Spleen (tissue), 11 donors: ENCODE measurements at regions not wholly inside any gene's neighbourhood (a gene's known extent, or its start where the extent isn't known, plus 50 kb on each side); places are given as distances from the start of the nearest gene placed in this dataset.
"Not testable (repeated sequence)": the region's sequence is repeated elsewhere in the genome, so short reads cannot be mapped to it uniquely, and the experiment has no call there.

Source experiments
- DNase-seq: peaks from one replicate; pipeline ENCODE4 v3.0.0-alpha.2; 2020
- H3K27ac ChIP-seq, 8 donors: fragments of 200-600 bp; sonication (generic) in 7 of 8; 1 replicate in 4 of 8; 2 replicates in 4 of 8; pipeline versions ENCODE4 v1.5.0 to v1.8.0; 2016 to 2021; ENCODE audit warnings: inconsistent platforms in 4 of 8, mild to moderate bottlenecking in 4 of 8, moderate library complexity in 1 of 8
- H3K27me3 ChIP-seq, 7 donors: fragments of 200-600 bp; sonication (generic) in 6 of 7; replicated peaks in 1 of 7; 1 replicate in 4 of 7; 2 replicates in 3 of 7; pipeline versions ENCODE4 v1.5.0 to v1.8.0; 2016 to 2021; ENCODE audit warnings: inconsistent platforms in 3 of 7, mild to moderate bottlenecking in 1 of 7
- H3K36me3 ChIP-seq, 6 donors: fragments of 200-600 bp; sonication (generic) in 5 of 6; 1 replicate in 4 of 6; 2 replicates in 2 of 6; pipeline versions ENCODE4 v1.5.0 to v1.8.0; 2016 to 2021; ENCODE audit warnings: inconsistent platforms in 2 of 6
- H3K4me1 ChIP-seq, 6 donors: fragments of 200-600 bp; sonication (generic) in 5 of 6; 1 replicate in 3 of 6; 2 replicates in 3 of 6; pipeline versions ENCODE4 v1.5.0 to v1.8.0; 2016 to 2021; ENCODE audit warnings: inconsistent platforms in 3 of 6
- H3K4me3 ChIP-seq, 8 donors: fragments of 200-600 bp; sonication (generic) in 7 of 8; 1 replicate in 4 of 8; 2 replicates in 4 of 8; pipeline versions ENCODE4 v1.5.0 to v1.8.0; 2016 to 2021; ENCODE audit warnings: inconsistent platforms in 4 of 8, mild to moderate bottlenecking in 4 of 8, moderate library complexity in 2 of 8
- H3K9me3 ChIP-seq, 8 donors: fragments of 200-600 bp; sonication (generic) in 7 of 8; 1 replicate in 4 of 8; 2 replicates in 4 of 8; pipeline versions ENCODE4 v1.5.0 to v1.8.0; 2016 to 2021; ENCODE audit warnings: inconsistent platforms in 4 of 8
- CTCF ChIP-seq, 11 experiments: fragments of 200-600 bp in 7 of 11; fragments of 450-650 bp in 4 of 11; sonication (generic) in 4 of 11; IDR thresholded peaks in 8 of 11; conservative IDR thresholded peaks in 3 of 11; 1 replicate in 7 of 11; 2 replicates in 4 of 11; pipeline versions ENCODE4 v1.4.0 to v1.8.0; 2016 to 2021; ENCODE audit warnings: antibody characterized with exemption in 11 of 11, inconsistent platforms in 4 of 11, mild to moderate bottlenecking in 1 of 11
- POLR2A ChIP-seq, 3 donors: fragments of 450-650 bp; IDR thresholded peaks; one replicate each; pipeline ENCODE4 v1.5.1; 2017; ENCODE audit warnings: antibody characterized with exemption in 3 of 3, mild to moderate bottlenecking in 1 of 3
- POLR2AphosphoS5 ChIP-seq, 3 donors: sonication (generic); formaldehyde crosslinking; IDR thresholded peaks; one replicate each; pipeline ENCODE4 v1.5.1; 2017; ENCODE audit warnings: antibody characterized with exemption in 3 of 3
- WGBS, 5 donors: extraction: QIAGEN DNeasy Blood & Tissue Kit in 3 of 5; methylation state at CpG; one replicate each; pipeline versions ENCODE4 v1.1.5 to v1.1.7; 2013 to 2018; 5-methylcytosine and 5-hydroxymethylcytosine counted together
- intact Hi-C: fragments of 100-400 bp; cut with DNase I; formaldehyde crosslinking; loops from one replicate; pipeline ENCODE4 v1.15.0; 2023; ENCODE audit warnings: low total_unique reads
- donor health status: healthy with polysubstance abuse.
- donor health status: DM: no; HTN: no; CAD: no; lungs with moderate emphysema.
- donor health status: DM: no; HTN: no; CAD: no.
- donor health status: Bipolar disorder and iron deficiency.
- donor health status: healthy.
- donor health status: DM: no; HTN: no; CAD: no.
- donor health status: DM: yes; HTN: yes; CAD: no.

DNA sequence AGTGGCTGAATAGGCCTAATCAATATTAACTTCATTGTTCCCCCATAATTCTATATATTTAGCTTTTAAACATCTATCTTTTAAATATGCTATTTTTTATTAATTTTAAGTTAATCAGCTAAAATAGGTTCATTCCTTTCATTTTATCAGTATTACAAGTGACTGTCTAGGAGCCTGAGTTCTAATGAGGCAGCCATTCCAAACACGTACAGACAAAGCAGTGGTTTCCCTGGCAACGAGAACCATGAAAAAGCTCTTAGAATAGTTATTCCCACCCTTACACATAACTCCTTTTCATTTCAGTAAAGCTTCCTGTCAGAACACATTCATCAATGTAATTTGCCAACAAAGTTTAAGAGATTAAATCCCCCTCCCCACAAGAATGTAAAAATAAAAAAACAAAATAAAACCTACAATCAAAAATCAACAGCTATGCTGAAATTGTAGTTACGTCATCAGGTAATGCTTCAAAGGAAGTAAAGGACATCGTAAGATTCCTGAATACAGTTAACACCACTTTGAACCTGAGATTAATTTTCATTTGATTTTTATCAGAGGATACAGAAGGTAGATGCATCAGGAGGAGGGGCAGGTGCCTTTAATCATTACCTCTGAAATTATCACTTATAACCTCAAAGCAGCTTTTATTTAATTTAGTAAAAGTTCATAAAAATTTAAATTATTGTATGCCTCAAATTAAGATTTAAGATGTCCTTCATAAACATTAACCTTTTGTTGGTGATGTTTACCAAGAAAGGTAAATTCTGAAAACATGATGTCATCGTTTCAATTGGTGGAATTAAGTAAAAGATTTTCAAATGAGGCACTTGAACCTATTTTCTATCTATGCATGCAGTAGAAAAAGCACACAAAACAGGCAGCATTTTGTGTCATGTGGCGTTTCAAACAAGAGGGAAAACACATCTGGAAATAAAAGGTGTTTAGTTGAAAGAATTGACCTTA lies 967.2 kb upstream of the FOXG1 start:
- H3K4me3 ChIP-seq, H3K27me3 ChIP-seq, H3K27ac ChIP-seq, H3K4me1 ChIP-seq, intact Hi-C loops, H3K36me3 ChIP-seq, DNase-seq: not testable (repeated sequence)
- peaks cover 0 to 13% (median 10%) of the 10 kb centered on the region in 8 donors for H3K9me3 ChIP-seq
- WGBS, 5 donors = 62 to 79% (median 73%) methylated on average over 6 of the region's 6 CpGs

- 14 to 36% (median 21%) methylated on average over 4 of the region's 4 CpGs for WGBS, 5 donors
- H3K27me3 ChIP-seq, DNase-seq, H3K4me1 ChIP-seq, H3K36me3 ChIP-seq, intact Hi-C loops, H3K4me3 ChIP-seq, H3K9me3 ChIP-seq, H3K27ac ChIP-seq: not testable (repeated sequence)
Observed at GRCh38 chr14:27817746-27818430, 948.7 kb upstream of the FOXG1 start.

DNA sequence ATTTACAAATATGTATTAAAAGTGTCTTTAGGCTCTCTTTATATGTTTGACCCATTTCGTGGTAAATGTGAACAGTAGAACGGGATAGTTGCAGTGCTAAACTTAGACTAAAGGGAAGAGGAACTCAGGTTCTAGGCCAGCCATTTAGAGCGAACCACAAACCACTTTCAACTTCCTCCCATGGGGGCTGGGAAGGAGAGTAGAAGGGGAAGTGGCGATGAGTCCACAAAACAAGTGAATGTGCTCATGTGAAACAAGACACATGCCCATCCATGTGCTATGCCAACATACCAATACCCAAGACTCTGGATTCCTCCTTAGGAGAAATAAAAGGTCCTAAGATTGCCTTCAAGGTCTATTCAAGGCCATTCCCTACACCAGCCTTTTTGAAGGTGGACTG lies 940.4 kb upstream of the FOXG1 start:
- H3K27ac ChIP-seq, H3K27me3 ChIP-seq, H3K4me3 ChIP-seq, H3K36me3 ChIP-seq, H3K9me3 ChIP-seq, DNase-seq, H3K4me1 ChIP-seq, intact Hi-C loops: not testable (repeated sequence)
- 14 to 41% (median 14%) methylated on average over 4 of the region's 4 CpGs for WGBS, 5 donors

DNA sequence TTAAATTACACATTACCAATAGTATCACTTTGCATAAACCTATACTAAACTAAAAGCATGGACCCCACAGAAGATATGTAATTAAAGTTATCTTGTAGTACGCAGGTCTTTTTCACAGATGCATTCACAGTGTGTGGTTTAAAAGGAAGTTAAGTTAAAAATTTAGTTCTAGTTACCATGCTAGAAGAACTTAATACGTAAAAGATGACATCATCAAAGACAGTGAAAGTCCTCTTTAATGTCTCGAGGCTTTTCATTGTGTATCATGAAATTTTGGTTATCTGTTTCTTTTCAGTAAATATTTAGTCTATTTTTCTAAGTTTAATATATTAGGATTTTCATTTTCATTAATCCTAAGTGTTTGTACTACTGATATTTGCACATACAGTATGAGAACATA lies 934.6 kb upstream of the FOXG1 start:
- intact Hi-C loops, H3K4me1 ChIP-seq, H3K36me3 ChIP-seq, DNase-seq, H3K4me3 ChIP-seq, H3K27me3 ChIP-seq, H3K9me3 ChIP-seq, H3K27ac ChIP-seq: not testable (repeated sequence)
- 69 to 83% (median 79%) methylated on average over 3 of the region's 3 CpGs for WGBS, 5 donors

DNA sequence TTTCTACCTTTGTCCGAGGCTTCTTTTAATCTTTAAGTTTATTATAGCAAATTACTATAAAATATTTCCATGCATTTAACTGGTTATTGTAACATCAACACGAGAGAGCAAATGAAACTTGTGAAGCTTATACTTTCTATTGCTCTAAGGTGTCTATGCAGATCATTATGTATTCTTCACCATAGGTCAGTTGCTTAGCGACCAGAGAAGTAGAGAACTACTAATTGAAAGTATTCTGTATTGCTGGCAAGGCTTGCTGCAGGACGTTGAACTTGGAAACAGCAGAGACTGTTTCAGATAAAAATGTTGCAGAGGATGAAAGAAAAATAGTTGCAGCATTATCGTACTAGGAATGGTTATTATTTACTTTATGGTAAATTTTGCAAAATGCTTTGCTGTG lies 933.6 kb upstream of the FOXG1 start:
- intact Hi-C loops, H3K36me3 ChIP-seq, H3K27me3 ChIP-seq, H3K27ac ChIP-seq, H3K9me3 ChIP-seq, DNase-seq, H3K4me1 ChIP-seq, H3K4me3 ChIP-seq: not testable (repeated sequence)
- WGBS, 5 donors = 63 to 81% (median 65%) methylated on average over 5 of the region's 5 CpGs

DNA sequence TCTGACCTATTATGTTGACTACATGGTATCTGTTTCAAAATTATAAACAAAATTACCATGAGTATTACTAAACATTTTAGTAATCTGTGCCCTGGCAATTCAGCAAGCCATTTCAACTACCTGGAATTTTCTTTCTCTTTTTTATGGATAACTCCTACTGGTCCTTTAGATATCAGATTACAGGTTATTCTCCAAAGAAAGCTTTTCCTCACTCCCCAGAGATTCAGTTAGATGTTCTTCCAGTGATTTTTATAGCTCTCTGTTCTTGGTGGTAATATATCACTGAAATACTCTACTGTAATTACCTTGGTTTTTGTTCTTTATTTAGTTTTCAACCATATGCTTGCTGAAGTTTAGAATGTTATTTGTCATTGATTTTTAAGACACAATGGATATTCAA lies 930.2 kb upstream of the FOXG1 start:
- Histone ChIP-seq H3K4me1 (no peaks in the 10 kb centered on the region), H3K27me3 (no peaks in the 10 kb centered on the region), H3K36me3 (no peaks in the 10 kb centered on the region), H3K4me3 (no peak overlapping the region), H3K9me3 (no peaks in the 10 kb centered on the region), H3K27ac (no peak overlapping the region)
- TF ChIP-seq POLR2A (IDR thresholded peaks at IDR 0.05) (no peak), POLR2AphosphoS5 (IDR thresholded peaks at IDR 0.05) (no peak), CTCF (IDR thresholded peaks at IDR 0.05 in 8 of 11, conservative IDR thresholded peaks at IDR 0.05 in 3 of 11) (no peak)
- DNase-seq = no peak
- intact Hi-C loops = no loop called here
